ENCODE measurements at regions not wholly inside any gene's neighbourhood (a gene's known extent, or its start where the extent isn't known, plus 50 kb on each side); places are given as distances from the start of the nearest gene placed in this dataset.

GRCh38 chr11:82176945-82177344 is 556.7 kb downstream of the FAM181B start:
- TF ChIP-seq CTCF (IDR thresholded peaks at IDR 0.05; ENCODE audit: control extremely low read depth in 1 of 3, insufficient read depth in 1 of 3, low read depth in 1 of 3, low read length in 3 of 3) = no peak
- no peak for TF ChIP-seq POLR2AphosphoS5 (IDR thresholded peaks at IDR 0.05; ENCODE audit: low read depth, low read length)
- no peak for TF ChIP-seq ZNF274 (IDR thresholded peaks at IDR 0.05; ENCODE audit: borderline replicate concordance, extremely low read depth, low read length)
- TF ChIP-seq FOSL1 (IDR thresholded peaks at IDR 0.05; ENCODE audit: insufficient read depth, low read depth, low read length) = no peak
- TF ChIP-seq ATF3 (IDR thresholded peaks at IDR 0.05; ENCODE audit: insufficient read depth, low read depth, low read length) = no peak
- no peak for TF ChIP-seq YY1 (IDR thresholded peaks at IDR 0.05; ENCODE audit: low read depth, low read length)
- TF ChIP-seq POLR2A (IDR thresholded peaks at IDR 0.05; ENCODE audit: control extremely low read depth in 1 of 2, low read depth in 2 of 2, low read length in 2 of 2) = no peak
- no peak for TF ChIP-seq RAD21 (IDR thresholded peaks at IDR 0.05 in 1 of 2, conservative IDR thresholded peaks at IDR 0.05 in 1 of 2; ENCODE audit: low read depth in 2 of 2, low read length in 2 of 2)
- no peak for TF ChIP-seq MAX (IDR thresholded peaks at IDR 0.05)
- TF ChIP-seq CREB1 (IDR thresholded peaks at IDR 0.05) = no peak
- no peak for TF ChIP-seq E2F6 (IDR thresholded peaks at IDR 0.05)
- no peak for TF ChIP-seq EZH2 (IDR thresholded peaks at IDR 0.05; ENCODE audit: low read depth, low read length, severe bottlenecking)
- no peak for TF ChIP-seq EP300 (IDR thresholded peaks at IDR 0.05; ENCODE audit: borderline replicate concordance in 1 of 2, low read depth in 2 of 2, low read length in 2 of 2)
- TF ChIP-seq HDAC2 (IDR thresholded peaks at IDR 0.05; ENCODE audit: borderline replicate concordance in 1 of 2, low read depth in 2 of 2, low read length in 2 of 2) = no peak

Measured in H1 (cell line).